Keratinocyte (primary cell): ENCODE measurements at regions not wholly inside any gene's neighbourhood (a gene's known extent, or its start where the extent isn't known, plus 50 kb on each side); places are given as distances from the start of the nearest gene placed in this dataset.

Source experiments
- DNase-seq: peaks from one replicate; pipeline ENCODE4 v3.0.0-alpha.2; 2011; ENCODE audit warnings: low read depth, missing footprints, low spot score
- FAIRE-seq: peaks from 2 replicates; lab custom pipeline; 2011; peaks lifted over from hg19 to GRCh38; lab: Jason Lieb, UNC
- H2AFZ ChIP-seq: 2 replicates; pipeline ENCODE4 v1.6.0; 2012; ENCODE audit warnings: low read length, control low read depth, inconsistent platforms; ENCODE audit not compliant: control insufficient read depth
- H3K27ac ChIP-seq: 2 replicates; pipeline ENCODE4 v1.5.1; 2011; ENCODE audit warnings: low read length; ENCODE audit not compliant: control insufficient read depth, insufficient read depth
- H3K27me3 ChIP-seq: 3 replicates; pipeline ENCODE4 v1.6.0; 2011; ENCODE audit warnings: low read length; ENCODE audit not compliant: control insufficient read depth, insufficient read depth; ENCODE audit errors: extremely low read depth
- H3K36me3 ChIP-seq, 2 experiments: 2 replicates in 1 of 2; 3 replicates in 1 of 2; pipeline ENCODE4 v1.5.1; 2011; ENCODE audit warnings: low read length in 2 of 2, mild to moderate bottlenecking in 1 of 2; ENCODE audit not compliant: control insufficient read depth in 2 of 2, insufficient read depth in 2 of 2; ENCODE audit errors: extremely low read depth in 1 of 2
- H3K4me1 ChIP-seq: 3 replicates; pipeline ENCODE4 v1.5.1; 2011; ENCODE audit warnings: low read length; ENCODE audit not compliant: control insufficient read depth, insufficient read depth; ENCODE audit errors: extremely low read depth
- H3K4me2 ChIP-seq: 3 replicates; pipeline ENCODE4 v1.6.0; 2011; ENCODE audit warnings: low read depth, low read length; ENCODE audit not compliant: control insufficient read depth, insufficient read depth; ENCODE audit errors: extremely low read depth
- H3K4me3 ChIP-seq, 3 experiments: fragments of 200-600 bp in 1 of 3; sonication (generic) in 1 of 3; 2 replicates in 2 of 3; 3 replicates in 1 of 3; pipeline ENCODE4 v1.5.1; 2011 to 2016; ENCODE audit warnings: low read length in 3 of 3, mild to moderate bottlenecking in 3 of 3, control low read depth in 2 of 3, inconsistent platforms in 1 of 3, low read depth in 1 of 3, mixed read lengths in 1 of 3, mixed run types in 1 of 3, moderate library complexity in 1 of 3; ENCODE audit not compliant: control insufficient read depth in 2 of 3, insufficient read depth in 2 of 3; ENCODE audit errors: extremely low read depth in 1 of 3
- H3K79me2 ChIP-seq: 2 replicates; pipeline ENCODE4 v1.6.0; 2012; ENCODE audit warnings: low read length; ENCODE audit not compliant: control insufficient read depth, insufficient read depth
- H3K9ac ChIP-seq: 3 replicates; pipeline ENCODE4 v1.6.0; 2011; ENCODE audit warnings: low read length; ENCODE audit not compliant: control insufficient read depth, insufficient read depth; ENCODE audit errors: extremely low read depth
- H3K9me1 ChIP-seq: 3 replicates; pipeline ENCODE4 v1.6.0; 2011; ENCODE audit warnings: low read length; ENCODE audit not compliant: control insufficient read depth, insufficient read depth; ENCODE audit errors: extremely low read depth
- H3K9me3 ChIP-seq: 2 replicates; pipeline ENCODE4 v1.5.1; 2012; ENCODE audit warnings: low read depth, low read length; ENCODE audit not compliant: control insufficient read depth
- H4K20me1 ChIP-seq: 3 replicates; pipeline ENCODE4 v1.6.0; 2011; ENCODE audit warnings: low read length; ENCODE audit not compliant: control insufficient read depth, insufficient read depth; ENCODE audit errors: extremely low read depth
- EZH2 ChIP-seq: IDR thresholded peaks from one replicate; pipeline ENCODE4 v1.6.1; 2012; ENCODE audit warnings: inconsistent platforms, mild to moderate bottlenecking, low read length, moderate library complexity
- dilution Hi-C: fragments of 300-500 bp; cut with MboI; formaldehyde crosslinking; loops from one replicate; pipeline ENCODE4 v1.7.0; 2020; ENCODE audit warnings: low sequenced_read_pairs; ENCODE audit not compliant: extremely low pct_ligation_motif_present
- TF ChIP-seq, protein P1 (sequence below), 3 experiments: IDR thresholded peaks in 1 of 3; conservative IDR thresholded peaks in 1 of 3; optimal IDR thresholded peaks in 1 of 3; 2 replicates in 2 of 3; 3 replicates in 1 of 3; pipeline versions ENCODE3 to v1.5.1; 2011; ENCODE audit warnings: low read length in 3 of 3, mild to moderate bottlenecking in 3 of 3, moderate library complexity in 2 of 3, control low read depth in 1 of 3, inconsistent platforms in 1 of 3; ENCODE audit not compliant: insufficient read depth in 2 of 3; ENCODE audit errors: extremely low read depth in 1 of 3

- FAIRE-seq (no peak), DNase-seq (no peak)
- no peak overlapping the region for H3K27ac ChIP-seq
- H3K9me3 ChIP-seq, result no peaks in the 10 kb centered on the region
- no peak overlapping the region for H3K4me3 ChIP-seq
- H3K9me1 ChIP-seq, result no peaks in the 10 kb centered on the region
- H4K20me1 ChIP-seq, result no peaks in the 10 kb centered on the region
- peaks cover 33% of the 10 kb centered on the region for H3K27me3 ChIP-seq
- no peak overlapping the region for H3K9ac ChIP-seq
- no peaks in the 10 kb centered on the region for H3K79me2 ChIP-seq
- TF ChIP-seq, protein P1, sequence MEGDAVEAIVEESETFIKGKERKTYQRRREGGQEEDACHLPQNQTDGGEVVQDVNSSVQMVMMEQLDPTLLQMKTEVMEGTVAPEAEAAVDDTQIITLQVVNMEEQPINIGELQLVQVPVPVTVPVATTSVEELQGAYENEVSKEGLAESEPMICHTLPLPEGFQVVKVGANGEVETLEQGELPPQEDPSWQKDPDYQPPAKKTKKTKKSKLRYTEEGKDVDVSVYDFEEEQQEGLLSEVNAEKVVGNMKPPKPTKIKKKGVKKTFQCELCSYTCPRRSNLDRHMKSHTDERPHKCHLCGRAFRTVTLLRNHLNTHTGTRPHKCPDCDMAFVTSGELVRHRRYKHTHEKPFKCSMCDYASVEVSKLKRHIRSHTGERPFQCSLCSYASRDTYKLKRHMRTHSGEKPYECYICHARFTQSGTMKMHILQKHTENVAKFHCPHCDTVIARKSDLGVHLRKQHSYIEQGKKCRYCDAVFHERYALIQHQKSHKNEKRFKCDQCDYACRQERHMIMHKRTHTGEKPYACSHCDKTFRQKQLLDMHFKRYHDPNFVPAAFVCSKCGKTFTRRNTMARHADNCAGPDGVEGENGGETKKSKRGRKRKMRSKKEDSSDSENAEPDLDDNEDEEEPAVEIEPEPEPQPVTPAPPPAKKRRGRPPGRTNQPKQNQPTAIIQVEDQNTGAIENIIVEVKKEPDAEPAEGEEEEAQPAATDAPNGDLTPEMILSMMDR (optimal IDR thresholded peaks at IDR 0.05 in 1 of 3, IDR thresholded peaks at IDR 0.05 in 1 of 3, conservative IDR thresholded peaks at IDR 0.05 in 1 of 3; ENCODE audit: extremely low read depth in 1 of 3, insufficient read depth in 2 of 3, low read length in 3 of 3), result no peak
- no peak for TF ChIP-seq EZH2
- H2AFZ ChIP-seq, result no peak overlapping the region
- dilution Hi-C loops, result no loop called here
- H3K4me1 ChIP-seq, result no peaks in the 10 kb centered on the region
- no peak overlapping the region for H3K4me2 ChIP-seq
- no peaks in the 10 kb centered on the region for H3K36me3 ChIP-seq
These were observed 389.8 kb downstream of the SEC14L1 start for GRCh38 chr17:77530591-77530990.

DNA sequence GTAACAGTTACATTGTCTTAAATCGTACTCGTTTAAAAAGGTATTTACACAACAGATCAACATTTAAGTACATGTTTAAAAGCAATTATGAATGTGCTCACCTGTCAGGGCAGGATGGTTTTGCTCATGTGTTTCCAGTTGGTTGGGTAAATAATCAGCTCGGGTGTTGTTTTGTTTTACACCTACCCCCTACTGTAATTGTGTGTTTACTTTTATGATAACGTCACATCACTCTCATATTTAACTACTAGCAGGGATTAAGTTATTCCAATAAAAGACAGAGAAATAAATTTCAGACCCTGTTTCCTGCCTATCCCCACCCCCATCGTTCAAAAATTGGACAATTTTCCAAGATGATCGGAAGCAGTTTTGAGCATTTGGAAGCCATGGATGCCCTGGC lies 390.2 kb downstream of the SEC14L1 start:
- H3K36me3 ChIP-seq, result no peaks in the 10 kb centered on the region
- dilution Hi-C loops, result no loop called here
- no peak overlapping the region for H3K4me2 ChIP-seq
- peaks cover 33% of the 10 kb centered on the region for H3K27me3 ChIP-seq
- H3K4me3 ChIP-seq, result no peak overlapping the region
- FAIRE-seq, result no peak
- no peaks in the 10 kb centered on the region for H4K20me1 ChIP-seq
- no peak for DNase-seq
- no peaks in the 10 kb centered on the region for H3K9me3 ChIP-seq
- TF ChIP-seq, protein P1 (optimal IDR thresholded peaks at IDR 0.05 in 1 of 3, IDR thresholded peaks at IDR 0.05 in 1 of 3, conservative IDR thresholded peaks at IDR 0.05 in 1 of 3; ENCODE audit: extremely low read depth in 1 of 3, insufficient read depth in 2 of 3, low read length in 3 of 3), result no peak
- no peak for TF ChIP-seq EZH2
- no peaks in the 10 kb centered on the region for H3K79me2 ChIP-seq
- H3K4me1 ChIP-seq, result no peaks in the 10 kb centered on the region
- no peak overlapping the region for H3K27ac ChIP-seq
- no peaks in the 10 kb centered on the region for H3K9me1 ChIP-seq
- H3K9ac ChIP-seq, result no peak overlapping the region
- no peak overlapping the region for H2AFZ ChIP-seq
